Hepatocyte (in vitro differentiated cells): ENCODE measurements at regions not wholly inside any gene's neighbourhood (a gene's known extent, or its start where the extent isn't known, plus 50 kb on each side); places are given as distances from the start of the nearest gene placed in this dataset.
"Not testable (repeated sequence)": the region's sequence is repeated elsewhere in the genome, so short reads cannot be mapped to it uniquely, and the experiment has no call there.

Source experiments
- DNase-seq: peaks from one replicate; pipeline ENCODE4 v3.0.0-alpha.2; 2016; ENCODE audit warnings: low spot score
- H2AFZ ChIP-seq: fragments of 200-600 bp; sonication (generic); 2 replicates; pipeline ENCODE4 v1.6.0; 2016; ENCODE audit warnings: antibody characterized with exemption, mild to moderate bottlenecking
- H3K27ac ChIP-seq: fragments of 200-600 bp; sonication (generic); 2 replicates; pipeline ENCODE4 v1.5.1; 2016; ENCODE audit warnings: mild to moderate bottlenecking
- H3K27me3 ChIP-seq: fragments of 200-600 bp; sonication (generic); 2 replicates; pipeline ENCODE4 v1.6.1; 2016
- H3K36me3 ChIP-seq: fragments of 200-600 bp; sonication (generic); replicated peaks from 2 replicates; pipeline ENCODE4 v1.5.1; 2016; ENCODE audit warnings: low read depth; ENCODE audit not compliant: insufficient read depth
- H3K4me1 ChIP-seq: fragments of 200-600 bp; sonication (generic); 2 replicates; pipeline ENCODE4 v1.5.1; 2016; ENCODE audit warnings: mild to moderate bottlenecking, moderate library complexity; ENCODE audit not compliant: insufficient read depth
- H3K4me2 ChIP-seq: fragments of 200-600 bp; sonication (generic); 2 replicates; pipeline ENCODE4 v1.6.0; 2016
- H3K4me3 ChIP-seq: fragments of 200-600 bp; sonication (generic); 2 replicates; pipeline ENCODE4 v1.5.1; 2016; ENCODE audit warnings: mild to moderate bottlenecking
- H3K79me2 ChIP-seq: fragments of 200-600 bp; sonication (generic); 2 replicates; pipeline ENCODE4 v1.6.0; 2017; ENCODE audit warnings: mild to moderate bottlenecking
- H3K9me2 ChIP-seq: fragments of 200-600 bp; sonication (generic); replicated peaks from 2 replicates; pipeline ENCODE4 v1.6.0; 2017; ENCODE audit warnings: mild to moderate bottlenecking; ENCODE audit not compliant: insufficient read depth
- H3K9me3 ChIP-seq: fragments of 200-600 bp; sonication (generic); 2 replicates; pipeline ENCODE4 v1.5.1; 2016; ENCODE audit warnings: low read depth, mild to moderate bottlenecking
- H4K20me1 ChIP-seq: fragments of 200-600 bp; sonication (generic); 2 replicates; pipeline ENCODE4 v1.6.0; 2016; ENCODE audit warnings: mild to moderate bottlenecking; ENCODE audit not compliant: insufficient read depth, poor library complexity, severe bottlenecking
- CTCF ChIP-seq: fragments of 200-600 bp; sonication (generic); IDR thresholded peaks from 2 replicates; pipeline ENCODE4 v1.5.1; 2016; ENCODE audit warnings: antibody characterized with exemption, mild to moderate bottlenecking; ENCODE audit not compliant: poor library complexity
- EZH2 ChIP-seq: fragments of 200-600 bp; sonication (generic); IDR thresholded peaks from 2 replicates; pipeline ENCODE4 v1.6.1; 2016; ENCODE audit warnings: antibody characterized with exemption, mild to moderate bottlenecking, borderline replicate concordance
- EZH2phosphoT487 ChIP-seq: fragments of 200-600 bp; sonication (generic); IDR thresholded peaks from one replicate; pipeline ENCODE4 v1.6.1; 2018; ENCODE audit warnings: antibody characterized with exemption, mild to moderate bottlenecking, low read depth, moderate library complexity; ENCODE audit not compliant: unreplicated experiment, severe bottlenecking
- WGBS: methylation state at CpG from one replicate; pipeline ENCODE4 v1.1.6; 2016; ENCODE audit warnings: low lambda C conversion rate; ENCODE audit errors: missing lambda C conversion rate; 5-methylcytosine and 5-hydroxymethylcytosine counted together

- no peak for TF ChIP-seq EZH2phosphoT487
- no peak for TF ChIP-seq EZH2
- TF ChIP-seq CTCF = no peak
- no peak overlapping the region for H3K27ac ChIP-seq
These were observed 88.6 kb upstream of the FHL2 start for GRCh38 chr2:105487142-105488069.

GRCh38 chr2:105486762-105487141 lies 87.9 kb upstream of the FHL2 start:
- no peaks in the 10 kb centered on the region for H3K4me1 ChIP-seq
- DNase-seq = no peak
- no peaks in the 10 kb centered on the region for H4K20me1 ChIP-seq
- WGBS = 90% methylated on average over 3 of the region's 3 CpGs
- H2AFZ ChIP-seq = no peak overlapping the region
- no peak overlapping the region for H3K4me2 ChIP-seq
- H3K27me3 ChIP-seq = no peaks in the 10 kb centered on the region
- TF ChIP-seq EZH2 (no peak), CTCF (no peak), EZH2phosphoT487 (no peak)
- no peak overlapping the region for H3K27ac ChIP-seq
- no peak overlapping the region for H3K4me3 ChIP-seq
- no peaks in the 10 kb centered on the region for H3K9me3 ChIP-seq
- no peaks in the 10 kb centered on the region for H3K36me3 ChIP-seq
- H3K79me2 ChIP-seq = no peaks in the 10 kb centered on the region
- H3K9me2 ChIP-seq = no peaks in the 10 kb centered on the region

More at GRCh38 chr2:105487142-105488069, 88.6 kb upstream of the FHL2 start:
- H3K36me3 ChIP-seq = no peaks in the 10 kb centered on the region
- H3K9me3 ChIP-seq = no peaks in the 10 kb centered on the region
- H3K79me2 ChIP-seq = no peaks in the 10 kb centered on the region
- H3K9me2 ChIP-seq = no peaks in the 10 kb centered on the region
- no peaks in the 10 kb centered on the region for H3K27me3 ChIP-seq
- DNase-seq = no peak
- H2AFZ ChIP-seq = no peak overlapping the region
- no peaks in the 10 kb centered on the region for H4K20me1 ChIP-seq
- no peak overlapping the region for H3K4me2 ChIP-seq
- 87% methylated on average over 21 of the region's 21 CpGs for WGBS
- H3K4me1 ChIP-seq = no peaks in the 10 kb centered on the region
- H3K4me3 ChIP-seq = no peak overlapping the region

- H2AFZ ChIP-seq = no peak overlapping the region
- H3K4me2 ChIP-seq = no peak overlapping the region
- no peak overlapping the region for H3K27ac ChIP-seq
- TF ChIP-seq EZH2phosphoT487 = no peak
- no peak for TF ChIP-seq EZH2
- TF ChIP-seq CTCF = no peak
- H3K9me2 ChIP-seq = no peaks in the 10 kb centered on the region
- no peaks in the 10 kb centered on the region for H3K36me3 ChIP-seq
- no peak for DNase-seq
- no peaks in the 10 kb centered on the region for H3K79me2 ChIP-seq
- H4K20me1 ChIP-seq = no peaks in the 10 kb centered on the region
- no peaks in the 10 kb centered on the region for H3K27me3 ChIP-seq
- no peaks in the 10 kb centered on the region for H3K9me3 ChIP-seq
- WGBS = 85% methylated on average over 2 of the region's 2 CpGs
- H3K4me3 ChIP-seq = no peak overlapping the region
- no peaks in the 10 kb centered on the region for H3K4me1 ChIP-seq
These were observed 79.8 kb upstream of the FHL2 start for GRCh38 chr2:105478670-105479069.

- not testable (repeated sequence) for H2AFZ ChIP-seq, H3K79me2 ChIP-seq, H3K4me1 ChIP-seq, DNase-seq, H3K4me3 ChIP-seq, H3K9me2 ChIP-seq, H3K9me3 ChIP-seq, H3K36me3 ChIP-seq, H4K20me1 ChIP-seq, H3K27ac ChIP-seq, H3K27me3 ChIP-seq, H3K4me2 ChIP-seq
- 96% methylated on average over 10 of the region's 10 CpGs for WGBS
These were observed 78.3 kb upstream of the FHL2 start for GRCh38 chr2:105477050-105477620.
